Astrocyte (in vitro differentiated cells and primary cell): ENCODE measurements at regions not wholly inside any gene's neighbourhood (a gene's known extent, or its start where the extent isn't known, plus 50 kb on each side); places are given as distances from the start of the nearest gene placed in this dataset.

ENCODE experiments used
- EZH2 ChIP-seq: IDR thresholded peaks from 2 replicates; pipeline ENCODE4 v1.6.1; 2012; ENCODE audit warnings: mild to moderate bottlenecking, low read length, inconsistent platforms; ENCODE audit not compliant: insufficient read depth
- TF ChIP-seq, protein P1 (sequence below): IDR thresholded peaks from 2 replicates; pipeline ENCODE4 v1.5.1; 2011; ENCODE audit warnings: low read depth, mild to moderate bottlenecking, inconsistent platforms, low read length, moderate library complexity; ENCODE audit not compliant: insufficient read depth

DNA sequence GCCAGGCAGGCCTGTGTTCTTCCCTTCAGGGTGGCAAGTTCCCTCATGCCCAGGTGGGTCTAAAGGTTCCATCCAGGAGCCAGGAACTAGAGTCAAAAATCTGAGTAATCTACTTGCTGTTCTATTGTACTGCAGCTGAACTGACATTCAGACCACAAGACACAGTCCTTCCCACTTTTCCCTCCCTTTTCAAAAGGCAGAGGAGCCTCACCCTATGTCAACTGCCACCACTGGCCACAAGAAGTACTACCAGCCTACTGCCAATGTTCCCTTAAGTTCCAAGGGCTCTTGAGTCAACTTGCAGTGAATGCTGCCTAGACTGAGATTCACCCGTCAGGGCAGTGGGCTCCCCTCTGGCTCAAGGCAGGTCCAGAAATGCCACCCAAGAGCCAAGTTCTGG is 133.5 kb downstream of the FAM47B start:
- TF ChIP-seq, protein P1, sequence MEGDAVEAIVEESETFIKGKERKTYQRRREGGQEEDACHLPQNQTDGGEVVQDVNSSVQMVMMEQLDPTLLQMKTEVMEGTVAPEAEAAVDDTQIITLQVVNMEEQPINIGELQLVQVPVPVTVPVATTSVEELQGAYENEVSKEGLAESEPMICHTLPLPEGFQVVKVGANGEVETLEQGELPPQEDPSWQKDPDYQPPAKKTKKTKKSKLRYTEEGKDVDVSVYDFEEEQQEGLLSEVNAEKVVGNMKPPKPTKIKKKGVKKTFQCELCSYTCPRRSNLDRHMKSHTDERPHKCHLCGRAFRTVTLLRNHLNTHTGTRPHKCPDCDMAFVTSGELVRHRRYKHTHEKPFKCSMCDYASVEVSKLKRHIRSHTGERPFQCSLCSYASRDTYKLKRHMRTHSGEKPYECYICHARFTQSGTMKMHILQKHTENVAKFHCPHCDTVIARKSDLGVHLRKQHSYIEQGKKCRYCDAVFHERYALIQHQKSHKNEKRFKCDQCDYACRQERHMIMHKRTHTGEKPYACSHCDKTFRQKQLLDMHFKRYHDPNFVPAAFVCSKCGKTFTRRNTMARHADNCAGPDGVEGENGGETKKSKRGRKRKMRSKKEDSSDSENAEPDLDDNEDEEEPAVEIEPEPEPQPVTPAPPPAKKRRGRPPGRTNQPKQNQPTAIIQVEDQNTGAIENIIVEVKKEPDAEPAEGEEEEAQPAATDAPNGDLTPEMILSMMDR, result no peak
- no peak for TF ChIP-seq EZH2
